ENCODE measurements at regions not wholly inside any gene's neighbourhood (a gene's known extent, or its start where the extent isn't known, plus 50 kb on each side); places are given as distances from the start of the nearest gene placed in this dataset.

- TF ChIP-seq E2F5 (CRISPR knock-in tag; conservative IDR thresholded peaks at IDR 0.05), result no peak
- 0 out of 2 replicates have a peak, but pooled peaks have one; percentile 32 for TF ChIP-seq ZNF607 (CRISPR knock-in tag; IDR thresholded peaks at IDR 0.05; ENCODE audit: borderline replicate concordance)
- TF ChIP-seq, protein P1, sequence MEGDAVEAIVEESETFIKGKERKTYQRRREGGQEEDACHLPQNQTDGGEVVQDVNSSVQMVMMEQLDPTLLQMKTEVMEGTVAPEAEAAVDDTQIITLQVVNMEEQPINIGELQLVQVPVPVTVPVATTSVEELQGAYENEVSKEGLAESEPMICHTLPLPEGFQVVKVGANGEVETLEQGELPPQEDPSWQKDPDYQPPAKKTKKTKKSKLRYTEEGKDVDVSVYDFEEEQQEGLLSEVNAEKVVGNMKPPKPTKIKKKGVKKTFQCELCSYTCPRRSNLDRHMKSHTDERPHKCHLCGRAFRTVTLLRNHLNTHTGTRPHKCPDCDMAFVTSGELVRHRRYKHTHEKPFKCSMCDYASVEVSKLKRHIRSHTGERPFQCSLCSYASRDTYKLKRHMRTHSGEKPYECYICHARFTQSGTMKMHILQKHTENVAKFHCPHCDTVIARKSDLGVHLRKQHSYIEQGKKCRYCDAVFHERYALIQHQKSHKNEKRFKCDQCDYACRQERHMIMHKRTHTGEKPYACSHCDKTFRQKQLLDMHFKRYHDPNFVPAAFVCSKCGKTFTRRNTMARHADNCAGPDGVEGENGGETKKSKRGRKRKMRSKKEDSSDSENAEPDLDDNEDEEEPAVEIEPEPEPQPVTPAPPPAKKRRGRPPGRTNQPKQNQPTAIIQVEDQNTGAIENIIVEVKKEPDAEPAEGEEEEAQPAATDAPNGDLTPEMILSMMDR (CRISPR knock-in tag; IDR thresholded peaks at IDR 0.05), result 0 out of 2 replicates have a peak, but pooled peaks have one; percentile 7
- peak; percentile 93 for TF ChIP-seq ZMYM4 (CRISPR knock-in tag; IDR thresholded peaks at IDR 0.05)
- TF ChIP-seq TBX2 (CRISPR knock-in tag; IDR thresholded peaks at IDR 0.05; ENCODE audit: borderline replicate concordance), result peak; percentile 97
- TF ChIP-seq PRMT3 (CRISPR knock-in tag; IDR thresholded peaks at IDR 0.05; ENCODE audit: borderline replicate concordance, low read depth), result no peak; the same call in 1 of the 2 replicates
- TF ChIP-seq ZNF253 (CRISPR knock-in tag; IDR thresholded peaks at IDR 0.05; ENCODE audit: borderline replicate concordance), result no peak
- no peak for TF ChIP-seq ZNF3 (CRISPR knock-in tag; IDR thresholded peaks at IDR 0.05)
- no peak; the same call in 1 of the 2 replicates for TF ChIP-seq ZNF263 (CRISPR knock-in tag; IDR thresholded peaks at IDR 0.05)
- TF ChIP-seq SRF (IDR thresholded peaks at IDR 0.05; ENCODE audit: low read depth, low read length), result no peak
- TF ChIP-seq CREB1 (IDR thresholded peaks at IDR 0.05), result no peak
- peak; percentile 66 for TF ChIP-seq CREB1 (CRISPR knock-in tag; IDR thresholded peaks at IDR 0.05)
- TF ChIP-seq CBX1 (IDR thresholded peaks at IDR 0.05; ENCODE audit: low read depth), result peak; percentile 29
- TF ChIP-seq RORA (CRISPR knock-in tag; IDR thresholded peaks at IDR 0.05), result no peak
- peak; percentile 91 for TF ChIP-seq TBX3 (IDR thresholded peaks at IDR 0.05; ENCODE audit: borderline replicate concordance)
- TF ChIP-seq ZNF292 (CRISPR knock-in tag; IDR thresholded peaks at IDR 0.05; ENCODE audit: borderline replicate concordance, low read depth), result peak; percentile 93
- TF ChIP-seq PHF5A (CRISPR knock-in tag; IDR thresholded peaks at IDR 0.05; ENCODE audit: low read depth, unreplicated experiment), result peak; percentile 67
- no peak for TF ChIP-seq ZNF557 (CRISPR knock-in tag; IDR thresholded peaks at IDR 0.05)
- TF ChIP-seq ZNF205 (CRISPR knock-in tag; IDR thresholded peaks at IDR 0.05), result peak; percentile 89; the same call in 1 of the 2 replicates
- TF ChIP-seq TFE3 (CRISPR knock-in tag; IDR thresholded peaks at IDR 0.05), result peak; percentile 76; the same call in 1 of the 2 replicates
- TF ChIP-seq, protein P2, sequence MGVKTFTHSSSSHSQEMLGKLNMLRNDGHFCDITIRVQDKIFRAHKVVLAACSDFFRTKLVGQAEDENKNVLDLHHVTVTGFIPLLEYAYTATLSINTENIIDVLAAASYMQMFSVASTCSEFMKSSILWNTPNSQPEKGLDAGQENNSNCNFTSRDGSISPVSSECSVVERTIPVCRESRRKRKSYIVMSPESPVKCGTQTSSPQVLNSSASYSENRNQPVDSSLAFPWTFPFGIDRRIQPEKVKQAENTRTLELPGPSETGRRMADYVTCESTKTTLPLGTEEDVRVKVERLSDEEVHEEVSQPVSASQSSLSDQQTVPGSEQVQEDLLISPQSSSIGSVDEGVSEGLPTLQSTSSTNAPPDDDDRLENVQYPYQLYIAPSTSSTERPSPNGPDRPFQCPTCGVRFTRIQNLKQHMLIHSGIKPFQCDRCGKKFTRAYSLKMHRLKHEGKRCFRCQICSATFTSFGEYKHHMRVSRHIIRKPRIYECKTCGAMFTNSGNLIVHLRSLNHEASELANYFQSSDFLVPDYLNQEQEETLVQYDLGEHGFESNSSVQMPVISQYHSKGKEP (CRISPR knock-in tag; IDR thresholded peaks at IDR 0.05), result no peak
- no peak for TF ChIP-seq MEIS2 (CRISPR knock-in tag; IDR thresholded peaks at IDR 0.05)
- no peak for TF ChIP-seq ZNF660 (CRISPR knock-in tag; IDR thresholded peaks at IDR 0.05; ENCODE audit: borderline replicate concordance, low read depth)
- TF ChIP-seq ZNF850 (CRISPR knock-in tag; conservative IDR thresholded peaks at IDR 0.05), result no peak
- TF ChIP-seq CC2D1A (CRISPR knock-in tag; IDR thresholded peaks at IDR 0.05), result no peak
These were observed 58.9 kb upstream of the NFKB1 start (continued) for GRCh38 chr4:102441978-102442911.

Data from HepG2 (cell line).